H1 (cell line): ENCODE measurements at regions not wholly inside any gene's neighbourhood (a gene's known extent, or its start where the extent isn't known, plus 50 kb on each side); places are given as distances from the start of the nearest gene placed in this dataset.

Source experiments
- CTCF ChIA-PET: fragments of 300-600 bp; sonication (Branson Sonifier 250); formaldehyde crosslinking; loops from one replicate; lab custom pipeline; 2021; ENCODE audit not compliant: partially characterized antibody; lab: Charles Lee
- POLR2A ChIA-PET: fragments of 300-600 bp; sonication (Branson Sonifier 250); formaldehyde crosslinking; loops from one replicate; lab custom pipeline; 2021; ENCODE audit warnings: inconsistent platforms; ENCODE audit not compliant: partially characterized antibody; lab: Charles Lee
- DNase-seq, 2 experiments: peaks; one replicate each; pipeline versions ENCODE4 v3.0.0 to v3.0.0-alpha.2; 2010 to 2022; ENCODE audit warnings: low spot score in 2 of 2, low read depth in 1 of 2, mixed read lengths in 1 of 2
- FAIRE-seq: peaks from 2 replicates; lab custom pipeline; 2011; peaks lifted over from hg19 to GRCh38; lab: Jason Lieb, UNC
- H2AFZ ChIP-seq: 2 replicates; pipeline ENCODE4 v1.8.1; 2012; ENCODE audit warnings: low read length, inconsistent platforms
- H2AK5ac ChIP-seq: 2 replicates; pipeline ENCODE4 v1.6.1; 2013; ENCODE audit warnings: low read depth, low read length
- H2BK120ac ChIP-seq: replicated peaks from 2 replicates; pipeline ENCODE3; 2013; ENCODE audit warnings: low read depth, low read length, inconsistent platforms
- H2BK12ac ChIP-seq: 2 replicates; pipeline ENCODE4 v1.6.1; 2013; ENCODE audit warnings: low read depth, low read length
- H2BK15ac ChIP-seq: 2 replicates; pipeline ENCODE4 v1.6.1; 2013; ENCODE audit warnings: low read length
- H2BK20ac ChIP-seq: 2 replicates; pipeline ENCODE4 v1.6.1; 2013; ENCODE audit warnings: low read length
- H2BK5ac ChIP-seq: 2 replicates; pipeline ENCODE4 v1.6.1; 2013; ENCODE audit warnings: low read depth, low read length
- H3K14ac ChIP-seq: 2 replicates; pipeline ENCODE4 v1.6.1; 2013; ENCODE audit warnings: inconsistent platforms; ENCODE audit not compliant: insufficient read length
- H3K18ac ChIP-seq: 2 replicates; pipeline ENCODE4 v1.6.1; 2013; ENCODE audit warnings: low read length; ENCODE audit errors: extremely low read depth
- H3K23ac ChIP-seq: 2 replicates; pipeline ENCODE4 v1.6.1; 2013; ENCODE audit warnings: inconsistent platforms; ENCODE audit not compliant: insufficient read length
- H3K23me2 ChIP-seq: 2 replicates; pipeline ENCODE4 v1.6.1; 2013; ENCODE audit warnings: low read depth, low read length
- H3K27ac ChIP-seq: 2 replicates; pipeline ENCODE4 v1.6.1; 2011; ENCODE audit warnings: low read depth, low read length, inconsistent platforms
- H3K27me3 ChIP-seq, 4 experiments: replicated peaks in 1 of 4; 1 replicate in 1 of 4; 2 replicates in 3 of 4; pipeline versions ENCODE4 v1.6.1 to v1.8.1; 2011 to 2013; ENCODE audit warnings: low read length in 3 of 4, mild to moderate bottlenecking in 3 of 4, inconsistent platforms in 2 of 4, mixed read lengths in 2 of 4, moderate library complexity in 1 of 4; ENCODE audit not compliant: control insufficient read depth in 3 of 4, insufficient read depth in 3 of 4; ENCODE audit errors: extremely low read depth in 1 of 4
- H3K36me3 ChIP-seq, 4 experiments: 2 replicates each; pipeline versions ENCODE4 v1.6.1 to v1.8.1; 2011 to 2013; ENCODE audit warnings: mild to moderate bottlenecking in 4 of 4, low read length in 3 of 4, moderate library complexity in 2 of 4, control low read depth in 1 of 4, inconsistent platforms in 1 of 4; ENCODE audit not compliant: insufficient read depth in 4 of 4, control insufficient read depth in 2 of 4
- H3K4ac ChIP-seq: replicated peaks from 2 replicates; pipeline ENCODE3; 2013; ENCODE audit warnings: low read length, low read depth, mixed read lengths, inconsistent platforms; ENCODE audit not compliant: insufficient read length
- H3K4me1 ChIP-seq, 4 experiments: replicated peaks in 1 of 4; 1 replicate in 1 of 4; 2 replicates in 3 of 4; pipeline versions ENCODE4 v1.6.1 to v1.8.1; 2011 to 2013; ENCODE audit warnings: low read length in 3 of 4, inconsistent platforms in 2 of 4, mixed read lengths in 1 of 4; ENCODE audit not compliant: insufficient read depth in 4 of 4, control insufficient read depth in 3 of 4
- H3K4me2 ChIP-seq, 2 experiments: 2 replicates each; pipeline versions ENCODE4 v1.6.1 to v1.8.1; 2011 to 2013; ENCODE audit warnings: low read depth in 2 of 2, low read length in 2 of 2, control low read depth in 1 of 2, inconsistent platforms in 1 of 2, mild to moderate bottlenecking in 1 of 2; ENCODE audit not compliant: insufficient read depth in 1 of 2
- H3K4me3 ChIP-seq, 4 experiments: fragments of 200-600, 300-600 bp in 1 of 4; sonication (generic), shearing (Covaris generic), sonication (Bioruptor Twin) in 1 of 4; 2 replicates each; pipeline versions ENCODE4 v1.5.1 to v1.8.1; 2011 to 2016; ENCODE audit warnings: low read length in 4 of 4, low read depth in 3 of 4, control low read depth in 2 of 4, inconsistent platforms in 2 of 4, mild to moderate bottlenecking in 2 of 4, mixed read lengths in 1 of 4, moderate library complexity in 1 of 4; ENCODE audit not compliant: insufficient read depth in 2 of 4; ENCODE audit errors: extremely low read depth in 1 of 4
- H3K56ac ChIP-seq: replicated peaks from 2 replicates; pipeline ENCODE3; 2013; ENCODE audit warnings: low read depth, mild to moderate bottlenecking, mixed read lengths, low read length, inconsistent platforms; ENCODE audit not compliant: insufficient read length
- H3K79me1 ChIP-seq: 2 replicates; pipeline ENCODE4 v1.6.1; 2013; ENCODE audit warnings: low read depth, low read length, control low read depth
- H3K79me2 ChIP-seq, 2 experiments: 2 replicates each; pipeline versions ENCODE4 v1.6.1 to v1.8.1; 2012 to 2013; ENCODE audit warnings: low read length in 2 of 2, mild to moderate bottlenecking in 2 of 2, inconsistent platforms in 1 of 2; ENCODE audit not compliant: insufficient read depth in 2 of 2, control insufficient read depth in 1 of 2
- H3K9ac ChIP-seq, 4 experiments: replicated peaks in 1 of 4; 1 replicate in 1 of 4; 2 replicates in 3 of 4; pipeline versions ENCODE4 v1.6.1 to v1.8.1; 2011 to 2013; ENCODE audit warnings: low read depth in 3 of 4, low read length in 3 of 4, control low read depth in 2 of 4, mild to moderate bottlenecking in 2 of 4, moderate library complexity in 2 of 4, inconsistent platforms in 1 of 4; ENCODE audit errors: extremely low read depth in 1 of 4
- H3K9me3 ChIP-seq, 2 experiments: 2 replicates each; pipeline versions ENCODE4 v1.6.1 to v1.8.1; 2012 to 2013; ENCODE audit warnings: mild to moderate bottlenecking in 2 of 2, moderate library complexity in 2 of 2, control low read depth in 1 of 2, inconsistent platforms in 1 of 2, low read depth in 1 of 2, low read length in 1 of 2, mixed read lengths in 1 of 2; ENCODE audit not compliant: insufficient read depth in 2 of 2
- H4K20me1 ChIP-seq, 2 experiments: replicated peaks in 1 of 2; 2 replicates each; pipeline versions ENCODE3 to v1.8.1; 2011 to 2013; ENCODE audit warnings: inconsistent platforms in 2 of 2, low read length in 2 of 2, mild to moderate bottlenecking in 1 of 2; ENCODE audit not compliant: insufficient read depth in 2 of 2, control insufficient read depth in 1 of 2
- H4K5ac ChIP-seq: 2 replicates; pipeline ENCODE4 v1.6.1; 2013; ENCODE audit warnings: low read length, low read depth, mixed read lengths, inconsistent platforms; ENCODE audit not compliant: insufficient read length
- H4K8ac ChIP-seq: 2 replicates; pipeline ENCODE4 v1.8.0; 2013; ENCODE audit warnings: mild to moderate bottlenecking, moderate library complexity, low read length, inconsistent platforms; ENCODE audit not compliant: insufficient read depth; ENCODE audit errors: extremely low read depth
- H4K91ac ChIP-seq: replicated peaks from 2 replicates; pipeline ENCODE3; 2013; ENCODE audit warnings: low read length, mixed read lengths, inconsistent platforms; ENCODE audit not compliant: insufficient read length
- BCL11A ChIP-seq, 2 experiments: IDR thresholded peaks; one replicate each; pipeline ENCODE4 v1.6.1; 2011; ENCODE audit warnings: low read depth in 2 of 2, low read length in 2 of 2, mild to moderate bottlenecking in 2 of 2
- BRCA1 ChIP-seq: IDR thresholded peaks from 2 replicates; pipeline ENCODE4 v1.6.1; 2012; ENCODE audit warnings: low read depth, low read length, improper control_type of control experiment
- CBX5 ChIP-seq: fragments of 300-800, 300-1000 bp; sonication (generic); IDR thresholded peaks from 2 replicates; pipeline ENCODE4 v1.7.1; 2016; ENCODE audit warnings: antibody characterized with exemption, low read length, low read depth
- CBX8 ChIP-seq: fragments of 300-800, 300-1000 bp; sonication (generic); IDR thresholded peaks from 2 replicates; pipeline ENCODE4 v1.7.1; 2016; ENCODE audit warnings: low read depth, low read length, borderline replicate concordance
- GABPA ChIP-seq: IDR thresholded peaks from 2 replicates; pipeline ENCODE4 v1.6.1; 2011; ENCODE audit warnings: mild to moderate bottlenecking, low read length, moderate library complexity, borderline replicate concordance; ENCODE audit not compliant: insufficient read depth
- GTF2F1 ChIP-seq: IDR thresholded peaks from 2 replicates; pipeline ENCODE4 v1.6.1; 2012; ENCODE audit warnings: low read depth, low read length, improper control_type of control experiment, borderline replicate concordance
- POLR2A ChIP-seq, 2 experiments: IDR thresholded peaks; 1 replicate in 1 of 2; 2 replicates in 1 of 2; pipeline ENCODE4 v1.6.1; 2011; ENCODE audit warnings: low read depth in 2 of 2, low read length in 2 of 2, mild to moderate bottlenecking in 2 of 2; ENCODE audit errors: control extremely low read depth in 1 of 2
- RBBP5 ChIP-seq: IDR thresholded peaks from 2 replicates; pipeline ENCODE4 v1.7.1; 2012; ENCODE audit warnings: low read depth, mild to moderate bottlenecking, inconsistent platforms, low read length, moderate library complexity, borderline replicate concordance
- SIX5 ChIP-seq: IDR thresholded peaks from 2 replicates; pipeline ENCODE4 v1.6.1; 2011; ENCODE audit warnings: mild to moderate bottlenecking, low read depth, low read length
- TAF1 ChIP-seq: IDR thresholded peaks from 2 replicates; pipeline ENCODE4 v1.6.1; 2011; ENCODE audit warnings: mild to moderate bottlenecking, low read depth, low read length
- TAF7 ChIP-seq: optimal IDR thresholded peaks from 2 replicates; pipeline ENCODE3; 2011; ENCODE audit warnings: low read depth, mild to moderate bottlenecking, inconsistent platforms, low read length, moderate library complexity, borderline replicate concordance
- TCF12 ChIP-seq: IDR thresholded peaks from 2 replicates; pipeline ENCODE4 v1.6.1; 2011; ENCODE audit warnings: low read depth, mild to moderate bottlenecking, low read length
- WGBS, 2 experiments: shearing (Covaris generic) in 1 of 2; methylation state at CpG; one replicate each; pipeline versions ENCODE4 v1.1.6 to v1.1.7; 2013 to 2015; ENCODE audit warnings: low lambda C conversion rate in 2 of 2, mixed read lengths in 2 of 2, inconsistent platforms in 1 of 2, low coverage in 1 of 2, missing lambda C conversion rate in 1 of 2; ENCODE audit not compliant: insufficient replicate concordance in 2 of 2, insufficient coverage in 1 of 2, insufficient read length in 1 of 2; ENCODE audit errors: extremely low coverage in 1 of 2, missing lambda C conversion rate in 1 of 2; 5-methylcytosine and 5-hydroxymethylcytosine counted together
- TF ChIP-seq, protein P1 (sequence below): IDR thresholded peaks from 2 replicates; pipeline ENCODE4 v1.6.1; 2012; ENCODE audit warnings: inconsistent platforms

DNA sequence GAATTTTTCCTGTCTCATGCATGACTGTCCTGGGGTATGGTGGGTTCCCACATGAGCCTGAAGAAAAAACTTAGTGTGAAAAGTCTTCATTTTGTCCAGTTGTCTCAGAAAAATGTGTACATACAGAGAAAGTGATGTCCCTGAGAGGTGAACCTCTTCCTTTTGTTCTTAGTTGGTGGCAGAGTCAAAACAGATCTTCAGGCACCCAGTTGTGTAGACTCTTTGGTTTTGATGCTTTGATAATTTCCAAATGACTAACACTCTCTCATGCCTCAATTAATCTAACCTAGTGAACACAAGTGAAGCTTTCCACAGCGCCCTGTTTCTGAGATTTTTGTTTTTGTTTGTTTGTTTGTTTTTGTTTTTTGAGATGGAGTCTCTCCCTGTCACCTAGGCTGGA lies 273.5 kb downstream of the PIK3C3 start:
- POLR2A ChIA-PET = no interaction called here
- H2BK15ac ChIP-seq = no peak overlapping the region

More for the DNA sequence above, 273.5 kb downstream of the PIK3C3 start:
- Histone ChIP-seq H3K56ac (no peak overlapping the region), H3K4me1 (no peaks in the 10 kb centered on the region; a peak in 1 of 7 replicates), H3K36me3 (no peaks in the 10 kb centered on the region), H4K5ac (no peak overlapping the region), H3K9me3 (no peaks in the 10 kb centered on the region), H3K4me3 (no peak overlapping the region), H4K8ac (no peak overlapping the region), H3K79me1 (no peaks in the 10 kb centered on the region), H3K9ac (no peak overlapping the region), H2BK12ac (no peak overlapping the region), H3K18ac (no peak overlapping the region), H3K23me2 (no peaks in the 10 kb centered on the region), H2AK5ac (no peak overlapping the region), H3K79me2 (no peaks in the 10 kb centered on the region), H3K4ac (no peak overlapping the region), H3K4me2 (no peak overlapping the region), H3K27ac (no peak overlapping the region), H2BK20ac (no peak overlapping the region), H4K20me1 (no peaks in the 10 kb centered on the region), H2BK5ac (no peak overlapping the region), H2BK120ac (no peak overlapping the region), H2AFZ (no peak overlapping the region), H3K27me3 (no peaks in the 10 kb centered on the region), H3K23ac (no peak overlapping the region), H3K14ac (no peak overlapping the region), H4K91ac (no peak overlapping the region)
- DNase-seq (no peak), FAIRE-seq (no peak)
- CTCF ChIA-PET = no interaction called here
- no peak for TF ChIP-seq BRCA1
- no peak for TF ChIP-seq GABPA
- no peak for TF ChIP-seq GTF2F1
- no peak for TF ChIP-seq SIX5
- no peak for TF ChIP-seq TAF1
- TF ChIP-seq TCF12 = no peak
- TF ChIP-seq POLR2A (IDR thresholded peaks at IDR 0.05; ENCODE audit: control extremely low read depth in 1 of 2, low read depth in 2 of 2, low read length in 2 of 2) = no peak
- no peak for TF ChIP-seq TAF7
- TF ChIP-seq, protein P1, sequence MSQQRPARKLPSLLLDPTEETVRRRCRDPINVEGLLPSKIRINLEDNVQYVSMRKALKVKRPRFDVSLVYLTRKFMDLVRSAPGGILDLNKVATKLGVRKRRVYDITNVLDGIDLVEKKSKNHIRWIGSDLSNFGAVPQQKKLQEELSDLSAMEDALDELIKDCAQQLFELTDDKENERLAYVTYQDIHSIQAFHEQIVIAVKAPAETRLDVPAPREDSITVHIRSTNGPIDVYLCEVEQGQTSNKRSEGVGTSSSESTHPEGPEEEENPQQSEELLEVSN = no peak
- TF ChIP-seq CBX5 = no peak
- no peak for TF ChIP-seq BCL11A (IDR thresholded peaks at IDR 0.05; ENCODE audit: low read depth in 2 of 2, low read length in 2 of 2)
- no peak for TF ChIP-seq RBBP5
- no peak for TF ChIP-seq CBX8
- 95% methylated on average over 1 of the region's 1 CpG; no CpG with 5 or more reads in 1 of the 2 experiments for WGBS, 2 experiments
